ENCODE measurements at regions not wholly inside any gene's neighbourhood (a gene's known extent, or its start where the extent isn't known, plus 50 kb on each side); places are given as distances from the start of the nearest gene placed in this dataset.

DNA sequence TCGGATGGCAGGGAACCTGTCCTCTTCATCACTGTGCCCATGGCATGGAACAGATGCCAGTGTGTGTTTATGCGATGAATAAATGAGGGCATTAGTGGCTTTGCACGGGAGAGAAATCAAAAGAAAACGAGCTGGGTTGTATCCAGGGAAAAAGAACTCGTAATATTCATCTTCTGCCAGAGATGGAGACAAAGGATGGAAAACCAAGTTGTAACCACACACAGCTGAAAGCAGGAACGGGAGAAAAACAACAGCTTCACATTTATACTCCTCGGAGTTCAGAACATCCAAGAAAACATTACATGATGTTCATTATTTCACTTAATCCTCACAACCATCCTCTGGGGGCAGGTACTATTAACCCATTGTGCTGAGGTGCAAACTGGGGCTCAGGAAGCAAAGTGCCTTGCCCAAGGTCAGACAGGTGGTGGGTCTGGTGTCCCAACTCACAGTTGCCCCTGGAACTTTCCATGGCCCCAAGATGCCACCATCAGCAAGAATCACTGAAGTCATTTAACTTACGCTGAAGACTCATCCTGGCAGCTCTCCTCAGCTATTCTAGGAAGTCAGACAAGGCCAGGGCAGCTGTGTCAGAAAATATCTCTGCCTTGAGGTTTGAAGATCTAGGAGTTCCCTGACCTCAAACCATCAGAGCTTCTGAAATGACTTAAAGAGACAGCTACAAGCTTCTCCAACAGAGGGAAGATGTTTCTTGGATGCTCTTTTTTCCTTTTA lies 250.4 kb downstream of the NSG2 start:
- TF ChIP-seq EZH2 (IDR thresholded peaks at IDR 0.05; ENCODE audit: insufficient read depth, poor library complexity, severe bottlenecking), result no peak
- no peak for TF ChIP-seq EZH2phosphoT487 (IDR thresholded peaks at IDR 0.05; ENCODE audit: insufficient read depth, low read depth)
